Heart left ventricle (tissue), 16 donors: ENCODE measurements at regions not wholly inside any gene's neighbourhood (a gene's known extent, or its start where the extent isn't known, plus 50 kb on each side); places are given as distances from the start of the nearest gene placed in this dataset.

Experiments
- ATAC-seq, 4 donors: fragments of 200-7000 bp; cut with Tn5 transposase; one replicate each; pipeline ENCODE4 v1.9.1; 2020 to 2022; ENCODE audit warnings: moderate library complexity in 4 of 4, mild to moderate bottlenecking in 3 of 4, moderate number of reproducible peaks in 1 of 4
- DNase-seq, 5 donors: peaks; one replicate each; pipeline ENCODE4 v3.0.0-alpha.2; 2020
- H3K27ac ChIP-seq, 12 donors: fragments of 200-600 bp; sonication (generic) in 4 of 12; one replicate each; pipeline versions ENCODE4 v1.5.0 to v1.8.0; 2016 to 2022; ENCODE audit warnings: mild to moderate bottlenecking in 2 of 12
- H3K27me3 ChIP-seq, 9 donors: fragments of 200-600 bp; sonication (generic) in 2 of 9; one replicate each; pipeline versions ENCODE4 v1.5.1 to v1.8.0; 2016 to 2022; ENCODE audit warnings: mild to moderate bottlenecking in 3 of 9
- H3K36me3 ChIP-seq, 9 donors: fragments of 200-600 bp; sonication (generic) in 2 of 9; one replicate each; pipeline versions ENCODE4 v1.5.0 to v1.8.0; 2018 to 2022; ENCODE audit warnings: mild to moderate bottlenecking in 2 of 9
- H3K4me1 ChIP-seq, 12 donors: fragments of 200-600 bp; sonication (generic) in 4 of 12; one replicate each; pipeline versions ENCODE4 v1.5.0 to v1.8.0; 2016 to 2022; ENCODE audit warnings: mild to moderate bottlenecking in 3 of 12
- H3K4me3 ChIP-seq, 12 donors: fragments of 200-600 bp; sonication (generic) in 4 of 12; one replicate each; pipeline versions ENCODE4 v1.5.0 to v1.8.0; 2017 to 2022; ENCODE audit warnings: mild to moderate bottlenecking in 9 of 12, moderate library complexity in 4 of 12
- H3K9me3 ChIP-seq, 12 donors: fragments of 200-600 bp; sonication (generic) in 4 of 12; one replicate each; pipeline versions ENCODE4 v1.5.0 to v1.8.0; 2016 to 2022; ENCODE audit warnings: mild to moderate bottlenecking in 1 of 12
- POLR2A ChIP-seq, 2 donors: fragments of 450-650 bp; IDR thresholded peaks; one replicate each; pipeline ENCODE4 v1.6.1; 2017; ENCODE audit warnings: antibody characterized with exemption in 2 of 2, mild to moderate bottlenecking in 2 of 2, moderate library complexity in 2 of 2
- WGBS, 4 donors: extraction: QIAGEN DNeasy Blood & Tissue Kit in 2 of 4; methylation state at CpG; one replicate each; pipeline versions ENCODE4 v1.1.5 to v1.1.7; 2013 to 2018; 5-methylcytosine and 5-hydroxymethylcytosine counted together
- intact Hi-C, 10 donors: fragments of 100-400 bp; cut with DNase I; formaldehyde crosslinking; loops; one replicate each; pipeline versions ENCODE4 v1.11.1 to v1.14.2; 2022
- TF ChIP-seq, protein P1 (sequence below), 12 donors: fragments of 200-600 bp; sonication (generic) in 4 of 12; IDR thresholded peaks; one replicate each; pipeline versions ENCODE4 v1.5.0 to v1.8.0; 2018 to 2022; ENCODE audit warnings: antibody characterized with exemption in 12 of 12, mild to moderate bottlenecking in 5 of 12
- donor health status: ischemic (EF 13 %, LVEDD 7.1; RV severe dilation, severe dysfunction).
- donor health status: healthy with polysubstance abuse.
- donor health status: DM: no; HTN: yes; CAD: no.
- donor health status: DM: no; HTN: no; CAD: no.
- donor health status: ischemic (EF 25% LVEDD 6.9; RV normal size, moderate dysfunction).
- donor health status: ischemic (EF 25% LVEDD 5.7; RV mildly dilated, moderate dysfunction).
- donor health status: healthy.
- donor health status: DM: yes; HTN: yes; CAD: no.
- donor health status: ischemic (EF 35%, LVEDD 5.7; RV mildly dilated, moderate dysfunction).
- donor health status: nonischemic (EF 11% LVEDD 7.7; RV severe dilation, severe dysfunction).
- donor health status: DM: yes; HTN: yes; CAD: no.
- donor health status: PGD.
- donor health status: ischemic (EF 29% LVEDD 5.4; RV normal size, mild dysfunction).
- donor health status: nonischemic (EF 23%, LVEDD 6.1; RV moderate dilation, normal function).

DNA sequence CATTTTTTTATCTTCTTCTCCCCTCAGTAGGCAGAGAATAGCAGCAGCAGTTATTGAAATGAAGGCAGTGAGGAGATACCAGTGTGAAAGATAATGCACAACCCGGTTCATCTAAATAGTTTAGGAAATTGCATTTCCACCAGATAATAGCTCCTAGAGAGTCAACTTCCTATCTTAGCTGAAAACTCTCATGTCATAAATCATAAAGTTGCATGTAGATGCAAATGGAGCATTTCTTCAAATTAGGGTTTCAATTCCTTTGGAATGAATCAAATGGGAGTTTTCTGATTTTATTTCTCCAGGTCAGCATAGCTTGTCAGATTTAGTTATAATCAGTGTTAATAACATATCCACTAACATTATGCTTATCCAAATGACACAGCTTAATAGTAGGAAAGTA is 335.3 kb downstream of the CNTNAP4 start:
- 20 to 39% (median 25%) methylated on average over 1 of the region's 1 CpG for WGBS, 4 donors
- no peak overlapping the region for H3K4me3 ChIP-seq
- no peaks in the 10 kb centered on the region for H3K36me3 ChIP-seq
- H3K4me1 ChIP-seq = no peaks in the 10 kb centered on the region
- intact Hi-C loops = no loop called here
- no peak overlapping the region for H3K27ac ChIP-seq
- ATAC-seq (no peak), DNase-seq (no peak)
- TF ChIP-seq POLR2A (IDR thresholded peaks at IDR 0.05) = no peak
- TF ChIP-seq, protein P1, sequence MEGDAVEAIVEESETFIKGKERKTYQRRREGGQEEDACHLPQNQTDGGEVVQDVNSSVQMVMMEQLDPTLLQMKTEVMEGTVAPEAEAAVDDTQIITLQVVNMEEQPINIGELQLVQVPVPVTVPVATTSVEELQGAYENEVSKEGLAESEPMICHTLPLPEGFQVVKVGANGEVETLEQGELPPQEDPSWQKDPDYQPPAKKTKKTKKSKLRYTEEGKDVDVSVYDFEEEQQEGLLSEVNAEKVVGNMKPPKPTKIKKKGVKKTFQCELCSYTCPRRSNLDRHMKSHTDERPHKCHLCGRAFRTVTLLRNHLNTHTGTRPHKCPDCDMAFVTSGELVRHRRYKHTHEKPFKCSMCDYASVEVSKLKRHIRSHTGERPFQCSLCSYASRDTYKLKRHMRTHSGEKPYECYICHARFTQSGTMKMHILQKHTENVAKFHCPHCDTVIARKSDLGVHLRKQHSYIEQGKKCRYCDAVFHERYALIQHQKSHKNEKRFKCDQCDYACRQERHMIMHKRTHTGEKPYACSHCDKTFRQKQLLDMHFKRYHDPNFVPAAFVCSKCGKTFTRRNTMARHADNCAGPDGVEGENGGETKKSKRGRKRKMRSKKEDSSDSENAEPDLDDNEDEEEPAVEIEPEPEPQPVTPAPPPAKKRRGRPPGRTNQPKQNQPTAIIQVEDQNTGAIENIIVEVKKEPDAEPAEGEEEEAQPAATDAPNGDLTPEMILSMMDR (IDR thresholded peaks at IDR 0.05) = no peak
- no peaks in the 10 kb centered on the region for H3K9me3 ChIP-seq
- no peaks in the 10 kb centered on the region for H3K27me3 ChIP-seq

DNA sequence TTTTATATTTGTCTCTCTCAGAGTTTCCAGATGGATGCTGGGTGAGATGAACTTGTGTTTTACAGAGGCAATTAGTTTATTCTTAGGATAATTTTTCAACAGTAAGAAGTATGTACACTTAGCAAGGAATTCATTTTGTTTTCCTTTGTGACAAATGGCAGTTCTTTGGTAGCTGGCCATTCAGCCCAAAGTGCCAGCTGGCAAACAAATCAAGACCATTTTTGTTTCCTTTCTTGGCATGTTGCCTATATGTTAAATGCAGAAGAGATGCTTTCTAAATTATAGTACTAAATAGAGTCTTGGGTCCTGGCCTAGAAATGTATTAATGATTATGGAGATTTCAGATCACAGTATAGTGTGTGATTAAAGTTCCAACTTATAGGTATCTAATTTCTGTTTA is 337.1 kb downstream of the CNTNAP4 start:
- Histone ChIP-seq H3K4me3 (no peak overlapping the region), H3K9me3 (no peaks in the 10 kb centered on the region), H3K27ac (no peak overlapping the region), H3K27me3 (no peaks in the 10 kb centered on the region), H3K4me1 (no peaks in the 10 kb centered on the region), H3K36me3 (no peaks in the 10 kb centered on the region)
- DNase-seq (no peak), ATAC-seq (no peak)
- intact Hi-C loops = no loop called here
- TF ChIP-seq POLR2A (IDR thresholded peaks at IDR 0.05) = no peak
- TF ChIP-seq, protein P1 (IDR thresholded peaks at IDR 0.05) = no peak

DNA sequence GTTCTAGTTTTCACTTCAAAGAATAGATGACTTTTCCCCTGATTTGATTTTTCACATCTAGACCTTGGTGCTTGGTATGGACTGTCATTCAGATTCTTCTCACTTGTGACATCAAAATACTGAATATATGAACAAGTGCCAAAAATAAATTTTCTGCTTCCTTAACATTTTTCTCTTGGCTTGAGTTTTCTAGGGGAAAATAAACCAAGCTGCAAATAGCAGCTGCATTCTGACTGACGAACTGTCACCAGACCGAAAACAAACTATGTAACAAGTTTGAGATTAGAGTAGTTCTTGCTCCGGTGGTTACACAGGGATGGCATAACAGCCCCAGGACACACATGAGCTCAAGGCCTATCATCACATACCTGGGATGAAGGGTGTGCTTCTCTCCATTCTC is 345.7 kb downstream of the CNTNAP4 start:
- TF ChIP-seq, protein P1 (IDR thresholded peaks at IDR 0.05) = no peak
- no peak for TF ChIP-seq POLR2A (IDR thresholded peaks at IDR 0.05)
- Histone ChIP-seq H3K27ac (no peak overlapping the region), H3K4me3 (no peak overlapping the region), H3K27me3 (no peaks in the 10 kb centered on the region), H3K36me3 (no peaks in the 10 kb centered on the region), H3K4me1 (no peaks in the 10 kb centered on the region), H3K9me3 (no peaks in the 10 kb centered on the region)
- ATAC-seq (no peak), DNase-seq (no peak)
- intact Hi-C loops = no loop called here
- WGBS, 4 donors = 48 to 57% (median 53%) methylated on average over 3 of the region's 3 CpGs

DNA sequence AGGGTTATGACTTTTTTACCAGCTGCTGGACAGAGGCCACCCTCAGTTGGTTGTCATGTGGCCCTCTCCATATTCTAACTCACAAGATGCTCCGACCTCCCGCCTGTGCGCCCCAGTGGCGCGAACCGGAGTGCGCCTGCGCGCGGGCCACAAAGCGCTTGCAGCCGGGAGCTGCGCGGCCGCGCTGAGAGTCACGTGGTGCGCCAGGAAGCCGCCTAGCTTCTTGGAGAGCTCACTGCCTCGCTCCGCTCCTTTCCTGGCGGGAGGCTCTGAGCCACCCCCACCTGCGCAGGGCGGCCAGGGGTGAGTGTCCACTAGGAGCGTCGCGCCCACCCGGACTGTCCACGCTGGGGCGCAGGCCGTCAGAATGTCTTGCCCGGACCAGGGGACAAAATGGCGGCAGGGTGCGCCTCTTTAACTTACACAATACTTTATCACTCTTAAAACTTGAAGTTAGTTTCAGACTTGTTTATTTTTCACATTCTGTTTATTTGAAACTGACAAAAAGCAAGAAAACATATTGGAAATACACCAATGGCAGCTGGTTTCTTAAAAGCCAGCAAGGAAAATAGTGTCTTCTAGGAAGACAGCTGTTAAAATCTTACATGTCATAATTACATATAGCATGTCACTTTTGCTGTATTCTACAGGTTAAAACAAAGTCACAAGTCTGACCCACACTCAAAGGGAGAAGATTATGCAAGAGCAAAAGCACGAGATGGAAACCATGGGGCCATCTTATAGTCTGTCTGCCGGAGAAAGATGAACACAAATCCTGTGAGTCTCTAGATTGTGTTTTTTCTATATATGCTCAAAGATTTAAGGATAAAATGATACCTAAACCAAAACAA is 357.9 kb downstream of the CNTNAP4 start:
- no peak overlapping the region for H3K27ac ChIP-seq
- no peaks in the 10 kb centered on the region for H3K4me1 ChIP-seq
- no peaks in the 10 kb centered on the region for H3K36me3 ChIP-seq
- peak in 1 of 5 donors; percentile 59 for DNase-seq
- no peaks in the 10 kb centered on the region for H3K27me3 ChIP-seq
- TF ChIP-seq, protein P1 (IDR thresholded peaks at IDR 0.05) = no peak
- TF ChIP-seq POLR2A (IDR thresholded peaks at IDR 0.05) = no peak
- H3K9me3 ChIP-seq = peaks cover 0 to 20% (median 1%) of the 10 kb centered on the region in 12 donors
- intact Hi-C loops = no loop called here
- no peak for ATAC-seq
- 70 to 87% (median 76%) methylated on average over 31 to 36 of the region's 36 CpGs for WGBS, 4 donors
- peak overlapping the region in 1 of 12 donors; percentile 15 for H3K4me3 ChIP-seq
